Dedifferentiated amniotic fluid mesenchymal stem cell (primary cell): ENCODE measurements at regions not wholly inside any gene's neighbourhood (a gene's known extent, or its start where the extent isn't known, plus 50 kb on each side); places are given as distances from the start of the nearest gene placed in this dataset.
"Not testable (repeated sequence)": the region's sequence is repeated elsewhere in the genome, so short reads cannot be mapped to it uniquely, and the experiment has no call there.

Source experiments
- DNase-seq: peaks from one replicate; pipeline ENCODE4 v3.0.0-alpha.2; 2016; ENCODE audit errors: extremely low spot score

- DNase-seq: no peak
These were observed 1494.7 kb downstream of the UQCRFS1 start for GRCh38 chr19:27718234-27718633.

- no peak for DNase-seq
These were observed 1495.1 kb downstream of the UQCRFS1 start for GRCh38 chr19:27717825-27718224.

- DNase-seq: no peak
These were observed 1496.0 kb downstream of the UQCRFS1 start for GRCh38 chr19:27716922-27717321.

- no peak for DNase-seq
These were observed 1498.1 kb downstream of the UQCRFS1 start for GRCh38 chr19:27714857-27715256.

DNA sequence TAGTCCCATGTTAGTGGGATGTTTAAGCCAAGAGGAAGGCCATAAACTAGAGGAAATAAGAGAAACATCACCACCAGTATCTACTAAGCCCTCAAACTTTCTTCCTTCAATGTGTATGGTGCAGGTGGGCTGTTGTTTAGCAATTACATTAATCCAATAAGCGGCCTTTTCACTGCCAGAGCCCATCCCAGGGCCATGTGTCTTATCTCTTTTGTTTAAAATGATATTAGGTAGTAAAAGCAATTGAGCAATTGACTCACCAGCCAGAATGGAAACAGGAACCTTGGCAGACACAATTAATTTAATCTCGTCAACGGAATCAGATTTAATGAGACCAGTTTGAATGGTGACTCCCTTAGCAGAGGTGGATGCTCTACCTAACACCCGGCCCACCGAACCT lies 1503.5 kb downstream of the UQCRFS1 start:
- no peak for DNase-seq

GRCh38 chr19:27708986-27709385 lies 1504.0 kb downstream of the UQCRFS1 start:
- DNase-seq: not testable (repeated sequence)

DNA sequence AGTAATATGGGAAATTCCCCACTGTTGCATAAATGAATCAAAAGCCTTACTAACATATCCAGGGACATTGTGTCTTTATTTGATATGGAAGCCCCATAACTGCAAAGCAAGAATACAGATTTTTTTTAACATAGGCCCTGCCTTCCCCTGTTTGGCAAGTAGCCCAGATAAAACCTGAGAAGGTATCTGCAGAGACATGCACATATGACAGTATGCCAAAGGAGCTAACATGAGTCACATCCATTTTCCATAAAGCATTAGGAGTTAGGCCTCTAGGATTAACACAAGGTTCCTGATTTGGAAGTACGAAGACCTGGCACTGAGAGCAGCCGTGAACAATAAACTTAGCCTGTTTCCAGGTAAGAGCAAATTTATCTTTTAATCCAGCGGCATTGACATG lies 1505.9 kb downstream of the UQCRFS1 start:
- DNase-seq: not testable (repeated sequence)

DNA sequence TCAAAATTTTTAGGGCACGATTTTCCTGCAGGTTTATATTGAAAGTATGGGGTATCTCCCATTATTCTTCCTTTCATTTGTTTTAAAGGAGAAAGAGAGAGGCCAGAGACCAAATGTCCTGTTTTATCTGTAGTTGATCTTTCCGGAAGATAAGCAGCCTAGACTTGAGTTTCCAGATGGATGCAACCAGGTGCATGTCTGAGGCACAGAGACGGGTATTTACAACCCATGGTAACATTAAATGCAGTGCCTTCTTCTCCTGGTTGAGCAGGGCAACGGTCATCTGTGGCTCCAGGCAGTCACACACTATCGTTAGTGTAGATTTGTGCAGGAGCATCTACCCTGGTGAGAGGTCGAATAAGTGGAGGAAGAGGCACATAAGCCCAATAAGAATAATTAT lies 1507.1 kb downstream of the UQCRFS1 start:
- DNase-seq: no peak

DNA sequence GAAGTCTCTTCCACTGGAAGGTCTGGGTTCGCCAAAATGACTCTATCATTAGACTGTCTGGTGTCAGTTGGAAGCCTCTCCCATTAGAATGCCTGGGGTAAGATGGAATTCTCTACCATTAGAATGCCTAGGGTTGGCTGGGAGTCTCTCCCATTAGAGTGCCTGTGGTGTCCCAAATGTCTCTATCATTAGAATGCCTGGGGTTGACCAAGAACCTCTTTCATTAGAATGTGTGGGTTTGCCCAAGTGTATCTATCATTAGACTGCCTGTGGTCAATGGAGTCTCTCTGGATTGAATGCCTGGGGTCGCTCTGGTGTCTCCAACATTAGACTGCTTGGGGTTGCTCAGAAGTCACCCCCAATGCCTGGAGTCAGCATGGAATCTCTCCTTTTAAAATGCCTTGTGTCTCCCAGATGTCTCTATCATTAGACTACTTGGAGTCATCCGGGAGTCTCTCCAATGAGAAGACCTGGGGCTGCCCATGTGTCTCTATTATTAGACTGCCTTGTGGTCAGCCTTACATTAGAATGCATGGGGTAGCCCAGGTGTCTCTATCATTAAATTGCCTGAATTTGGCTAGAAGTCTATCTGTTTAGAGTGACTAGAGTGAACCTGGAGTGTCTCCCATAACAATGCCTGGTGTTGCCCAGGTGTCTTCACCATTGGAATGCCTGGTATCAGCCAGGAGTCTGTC lies 1518.4 kb downstream of the UQCRFS1 start:
- DNase-seq: no peak

- no peak for DNase-seq
These were observed 1521.0 kb downstream of the UQCRFS1 start for GRCh38 chr19:27691991-27692390.

DNA sequence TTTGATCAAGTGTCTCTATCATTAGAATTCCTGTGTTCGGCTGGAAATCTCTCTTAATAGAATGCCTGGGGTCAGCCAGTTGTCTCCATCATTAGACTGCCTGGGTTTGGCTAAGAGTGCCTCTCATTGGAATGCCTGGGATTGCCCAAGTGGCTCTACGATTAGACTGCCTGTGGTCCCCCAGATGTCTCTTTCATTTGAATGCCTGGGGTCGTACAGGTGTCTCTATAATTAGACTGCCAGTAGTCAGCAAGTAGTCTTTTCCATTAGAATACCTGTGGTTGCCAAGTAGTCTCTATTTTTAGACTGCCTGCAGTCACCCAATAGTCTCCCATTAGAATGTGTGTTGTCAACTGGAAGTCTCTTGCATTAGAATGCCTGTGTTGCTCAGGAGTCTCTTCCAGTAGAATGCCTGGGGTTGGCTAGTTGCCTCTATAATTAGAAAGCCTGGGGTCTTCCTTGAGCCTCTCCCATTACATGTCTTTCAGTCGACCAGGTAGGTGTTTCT lies 1523.2 kb downstream of the UQCRFS1 start:
- no peak for DNase-seq

DNA sequence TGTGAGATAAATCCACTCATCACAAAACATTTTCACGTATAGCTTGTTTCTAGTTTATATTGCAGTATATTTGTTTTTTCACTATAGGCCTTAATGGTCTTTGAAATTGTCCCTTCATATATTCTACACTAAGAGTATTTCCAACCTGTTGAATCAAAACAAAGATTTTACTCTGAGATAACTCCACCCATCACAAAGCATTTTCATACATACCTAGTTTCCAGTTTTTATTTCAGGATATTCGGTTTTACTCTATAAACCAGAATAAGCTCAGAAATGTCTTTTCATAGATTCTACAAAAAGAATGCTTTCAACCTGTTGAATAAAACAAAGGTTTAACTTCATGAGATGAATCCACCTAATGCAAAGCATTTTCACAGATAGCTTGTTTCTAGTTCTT lies 1528.7 kb downstream of the UQCRFS1 start:
- no peak for DNase-seq

DNA sequence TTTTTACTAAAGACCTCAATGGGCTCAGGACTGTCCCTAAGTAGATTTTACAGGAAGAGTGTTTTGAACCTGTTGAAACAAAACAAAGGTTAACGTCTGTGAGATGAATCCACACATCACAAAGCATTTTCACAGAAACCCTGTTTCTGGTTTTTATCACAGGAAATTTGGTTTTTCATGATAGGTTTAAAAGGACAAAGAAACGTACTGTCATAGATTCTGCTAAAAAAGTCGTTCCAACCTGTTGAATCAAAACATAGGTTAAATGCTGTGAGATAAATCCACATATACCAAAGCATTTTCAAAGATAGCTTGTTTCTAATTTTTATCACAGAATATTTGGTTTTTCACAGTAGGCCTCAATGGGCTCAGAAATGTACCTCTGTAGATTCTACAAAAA lies 1531.0 kb downstream of the UQCRFS1 start:
- DNase-seq: no peak

DNA sequence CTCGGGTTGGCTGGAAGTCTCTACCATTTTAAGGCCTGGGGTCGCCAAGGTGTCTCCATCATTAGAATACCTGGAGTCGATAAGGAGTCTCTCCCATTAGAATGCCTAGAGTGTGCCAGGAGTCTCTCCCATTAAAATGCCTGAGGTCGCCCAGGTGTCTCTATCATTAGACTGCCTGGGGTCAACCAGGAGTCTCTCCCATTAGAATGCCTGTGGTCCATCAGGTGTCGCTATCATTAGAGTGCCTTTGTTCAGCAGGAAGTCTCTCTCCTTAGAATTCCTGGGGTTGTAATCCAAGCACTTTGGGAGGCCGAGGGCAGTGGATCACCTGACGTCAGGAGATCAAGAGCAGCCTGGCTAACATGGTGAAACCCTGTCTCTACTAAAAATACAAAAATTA lies 1533.0 kb downstream of the UQCRFS1 start:
- no peak for DNase-seq

GRCh38 chr19:27679399-27679798 lies 1533.6 kb downstream of the UQCRFS1 start:
- DNase-seq: no peak

DNA sequence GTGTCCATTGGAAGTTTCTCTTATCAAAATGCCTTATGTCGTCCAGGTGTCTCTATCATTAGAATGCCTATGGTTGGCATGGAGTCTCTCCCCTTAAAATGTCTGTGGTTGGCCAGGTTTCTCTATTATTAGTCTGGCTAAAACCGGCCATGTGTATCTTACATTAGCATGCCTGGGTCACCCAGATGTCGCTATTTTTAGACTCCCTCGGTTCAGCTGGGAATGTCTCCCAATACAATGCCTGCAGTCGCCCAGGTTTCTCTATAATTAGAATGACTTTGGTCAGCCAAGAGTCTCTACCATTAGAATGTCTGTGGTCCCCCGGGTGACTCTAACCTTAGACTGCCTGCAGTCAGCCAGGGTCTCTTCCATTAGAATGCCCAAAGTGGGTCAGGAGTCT lies 1536.1 kb downstream of the UQCRFS1 start:
- DNase-seq: no peak

DNA sequence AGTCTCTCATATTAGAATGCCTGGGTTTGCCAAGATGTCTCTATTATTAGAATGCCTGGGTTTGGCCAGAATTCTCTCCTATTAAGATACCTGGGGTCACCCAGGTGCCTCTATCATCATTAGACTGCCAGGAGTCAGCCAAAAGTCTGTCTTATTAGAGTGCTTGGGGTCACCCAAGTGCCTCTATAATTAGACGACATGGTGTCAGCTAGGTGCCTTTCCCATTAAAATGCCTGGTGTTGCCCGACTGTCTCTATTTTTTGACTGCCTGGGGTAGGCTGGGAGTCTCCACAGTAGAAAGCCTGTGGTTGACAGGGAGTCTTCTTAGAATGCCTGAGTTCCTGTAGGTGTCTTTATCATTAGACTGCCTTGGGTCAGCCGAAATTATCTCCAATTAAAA lies 1536.6 kb downstream of the UQCRFS1 start:
- no peak for DNase-seq

DNA sequence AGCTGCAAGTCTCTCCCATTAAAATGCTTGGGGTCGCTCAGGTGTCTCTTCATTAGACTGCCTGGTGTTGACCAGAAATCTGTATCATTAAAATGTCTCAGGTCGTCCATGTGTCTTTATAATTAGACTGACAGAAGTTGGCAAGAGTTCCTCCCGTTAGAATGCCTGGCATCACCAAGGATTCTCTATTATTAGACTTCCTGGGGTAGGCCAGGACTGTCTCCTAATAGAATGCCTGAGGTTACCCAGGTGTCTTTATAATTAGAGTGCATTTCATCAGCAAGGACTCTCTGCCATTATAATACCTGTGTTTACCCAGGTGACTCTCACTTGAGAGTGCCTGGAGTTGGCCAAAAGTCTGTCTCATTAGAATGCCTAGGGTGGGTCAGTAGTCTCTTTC lies 1537.2 kb downstream of the UQCRFS1 start:
- no peak for DNase-seq

GRCh38 chr19:27674701-27675100 lies 1538.2 kb downstream of the UQCRFS1 start:
- no peak for DNase-seq

- no peak for DNase-seq
These were observed 1539.0 kb downstream of the UQCRFS1 start for GRCh38 chr19:27673986-27674385.

GRCh38 chr19:27672309-27673047 lies 1540.5 kb downstream of the UQCRFS1 start:
- DNase-seq: no peak

DNA sequence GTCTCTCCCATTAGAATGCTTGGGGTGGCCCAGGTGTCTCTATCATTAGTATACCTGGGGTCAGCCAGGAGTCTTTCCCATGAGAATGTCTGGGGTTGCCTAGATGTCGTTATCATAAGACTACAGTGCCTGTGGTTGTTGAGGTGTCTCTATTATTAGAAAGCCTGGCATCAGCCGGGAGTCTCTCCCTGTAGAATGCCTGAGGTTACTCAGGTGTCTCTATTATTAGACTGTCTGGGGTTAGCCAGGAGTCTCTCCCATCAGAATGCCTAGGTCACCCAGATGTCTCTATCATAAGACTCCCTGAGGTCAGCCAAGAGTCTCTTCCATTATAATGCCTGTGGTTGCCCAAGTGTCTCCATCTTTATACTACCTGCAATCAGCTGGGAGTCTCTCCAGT lies 1541.1 kb downstream of the UQCRFS1 start:
- no peak for DNase-seq

GRCh38 chr19:27660428-27660827 lies 1552.5 kb downstream of the UQCRFS1 start:
- no peak for DNase-seq
